DOHH2 (cell line): ENCODE measurements at regions not wholly inside any gene's neighbourhood (a gene's known extent, or its start where the extent isn't known, plus 50 kb on each side); places are given as distances from the start of the nearest gene placed in this dataset.

Source experiments
- H3F3A ChIP-seq: fragments of 200-600 bp; sonication (generic), shearing (Covaris generic); 2 replicates; pipeline ENCODE4 v1.6.0; 2016; ENCODE audit warnings: antibody characterized with exemption, mild to moderate bottlenecking; ENCODE audit not compliant: control insufficient read depth, insufficient read depth
- H3K27ac ChIP-seq: fragments of 200-600 bp; sonication (generic); 2 replicates; pipeline ENCODE4 v1.5.1; 2014; ENCODE audit warnings: low read depth, mild to moderate bottlenecking, low read length, moderate library complexity
- H3K27me3 ChIP-seq: fragments of 200-600 bp; sonication (generic); 2 replicates; pipeline ENCODE4 v1.6.1; 2014; ENCODE audit warnings: mild to moderate bottlenecking, low read length, mixed read lengths; ENCODE audit not compliant: control insufficient read depth
- H3K36me3 ChIP-seq: fragments of 200-600 bp; sonication (generic); 2 replicates; pipeline ENCODE4 v1.6.1; 2014; ENCODE audit warnings: mild to moderate bottlenecking, low read length, moderate library complexity, mixed read lengths; ENCODE audit not compliant: control insufficient read depth
- H3K4me1 ChIP-seq: fragments of 200-600 bp; sonication (generic); 2 replicates; pipeline ENCODE4 v1.6.1; 2014; ENCODE audit warnings: mild to moderate bottlenecking, low read length, mixed read lengths; ENCODE audit not compliant: control insufficient read depth
- H3K4me2 ChIP-seq: fragments of 200-600 bp; sonication (generic); 2 replicates; pipeline ENCODE4 v1.6.0; 2014; ENCODE audit warnings: mild to moderate bottlenecking, low read length, moderate library complexity
- H3K4me3 ChIP-seq: fragments of 200-600 bp; sonication (generic); 2 replicates; pipeline ENCODE4 v1.5.1; 2014; ENCODE audit warnings: mild to moderate bottlenecking, low read length, mixed read lengths
- H3K79me2 ChIP-seq: fragments of 200-600 bp; sonication (generic); 2 replicates; pipeline ENCODE4 v1.6.1; 2014; ENCODE audit warnings: mild to moderate bottlenecking, low read length, mixed read lengths; ENCODE audit not compliant: control insufficient read depth
- H3K9me2 ChIP-seq: fragments of 200-600 bp; sonication (generic); replicated peaks from 2 replicates; pipeline ENCODE4 v1.6.1; 2014; ENCODE audit warnings: mild to moderate bottlenecking, low read length, mixed read lengths; ENCODE audit not compliant: control insufficient read depth
- H3K9me3 ChIP-seq: fragments of 200-600 bp; sonication (generic); 2 replicates; pipeline ENCODE4 v1.6.1; 2014; ENCODE audit warnings: antibody characterized with exemption, low read length, mixed read lengths; ENCODE audit not compliant: control insufficient read depth, insufficient read depth
- H4K20me1 ChIP-seq: fragments of 200-600 bp; sonication (generic); 2 replicates; pipeline ENCODE4 v1.6.0; 2014; ENCODE audit warnings: low read depth, mild to moderate bottlenecking, antibody characterized with exemption, low read length, moderate library complexity; ENCODE audit not compliant: control insufficient read depth, insufficient read depth
- CTCF ChIP-seq: fragments of 200-600 bp; sonication (generic); IDR thresholded peaks from one replicate; pipeline ENCODE4 v1.5.1; 2014; ENCODE audit warnings: antibody characterized with exemption, mild to moderate bottlenecking, low read depth, low read length; ENCODE audit not compliant: poor library complexity, severe bottlenecking
- EZH2phosphoT487 ChIP-seq: fragments of 200-600 bp; sonication (generic); IDR thresholded peaks from 2 replicates; pipeline ENCODE4 v1.6.1; 2017; ENCODE audit warnings: borderline replicate concordance, mild to moderate bottlenecking, antibody characterized with exemption, low read length, moderate library complexity, mixed read lengths

DNA sequence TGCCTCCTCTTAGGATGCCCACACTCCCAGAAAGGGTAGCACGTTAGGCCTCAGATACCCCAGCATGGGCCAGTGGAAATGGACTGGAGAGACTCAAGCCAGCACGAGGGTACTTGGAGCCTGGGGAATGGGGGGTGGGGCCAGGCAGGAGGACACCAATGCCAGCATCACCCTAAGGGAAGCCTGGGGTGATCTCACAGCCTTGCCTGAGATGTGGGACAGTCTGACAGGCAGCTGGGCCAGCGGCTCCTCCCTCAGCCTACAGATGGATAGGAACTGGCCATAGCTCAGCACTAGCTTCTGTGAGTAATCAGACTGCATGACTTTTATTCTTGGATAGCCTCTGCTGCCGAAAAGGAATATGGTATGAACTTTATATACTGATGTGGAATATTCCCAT, 59.6 kb upstream of the MRPS22 start:
- Histone ChIP-seq H3K27me3 (no peaks in the 10 kb centered on the region), H3K4me3 (no peak overlapping the region), H3F3A (no peaks in the 10 kb centered on the region), H3K9me3 (no peaks in the 10 kb centered on the region), H4K20me1 (no peaks in the 10 kb centered on the region), H3K36me3 (no peaks in the 10 kb centered on the region), H3K4me2 (no peak overlapping the region), H3K9me2 (no peaks in the 10 kb centered on the region), H3K4me1 (no peaks in the 10 kb centered on the region), H3K27ac (no peak overlapping the region), H3K79me2 (no peaks in the 10 kb centered on the region)
- no peak for TF ChIP-seq CTCF
- TF ChIP-seq EZH2phosphoT487: no peak

GRCh38 chr3:139285691-139286090, 58.1 kb upstream of the MRPS22 start:
- H4K20me1 ChIP-seq: no peaks in the 10 kb centered on the region
- no peaks in the 10 kb centered on the region for H3K9me3 ChIP-seq
- no peak for TF ChIP-seq CTCF
- no peak for TF ChIP-seq EZH2phosphoT487
- no peak overlapping the region for H3K4me2 ChIP-seq
- H3K4me1 ChIP-seq: no peaks in the 10 kb centered on the region
- H3K4me3 ChIP-seq: no peak overlapping the region
- no peaks in the 10 kb centered on the region for H3K79me2 ChIP-seq
- H3K36me3 ChIP-seq: no peaks in the 10 kb centered on the region
- no peak overlapping the region for H3K27ac ChIP-seq
- no peaks in the 10 kb centered on the region for H3K27me3 ChIP-seq
- no peaks in the 10 kb centered on the region for H3F3A ChIP-seq
- no peaks in the 10 kb centered on the region for H3K9me2 ChIP-seq

DNA sequence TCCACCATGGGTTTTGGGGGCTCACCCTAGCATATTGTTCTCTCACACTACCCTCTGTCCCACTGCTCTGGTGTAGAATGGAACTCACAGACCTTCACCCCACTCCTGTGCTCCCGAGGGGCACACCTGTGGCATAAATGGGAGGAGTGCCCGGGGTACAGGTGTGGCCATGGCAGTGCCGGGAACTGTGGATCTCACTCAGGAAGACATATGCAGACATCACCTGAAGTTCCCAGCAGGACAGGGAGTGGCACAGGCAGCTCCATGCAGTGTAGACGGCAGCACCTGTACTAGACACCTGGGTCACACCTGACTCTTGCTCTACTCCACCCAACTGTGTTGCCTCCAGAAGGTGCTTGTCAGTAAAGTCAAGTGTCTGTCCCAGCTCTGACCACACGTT, 57.6 kb upstream of the MRPS22 start:
- no peaks in the 10 kb centered on the region for H3F3A ChIP-seq
- H3K27ac ChIP-seq: no peak overlapping the region
- no peaks in the 10 kb centered on the region for H3K9me3 ChIP-seq
- TF ChIP-seq CTCF (no peak), EZH2phosphoT487 (no peak)
- no peaks in the 10 kb centered on the region for H3K4me1 ChIP-seq
- H4K20me1 ChIP-seq: no peaks in the 10 kb centered on the region
- no peaks in the 10 kb centered on the region for H3K9me2 ChIP-seq
- H3K79me2 ChIP-seq: no peaks in the 10 kb centered on the region
- H3K36me3 ChIP-seq: no peaks in the 10 kb centered on the region
- H3K4me2 ChIP-seq: no peak overlapping the region
- H3K4me3 ChIP-seq: no peak overlapping the region
- no peaks in the 10 kb centered on the region for H3K27me3 ChIP-seq

GRCh38 chr3:139286825-139287224, 57.0 kb upstream of the MRPS22 start:
- H3K9me2 ChIP-seq: no peaks in the 10 kb centered on the region

More at GRCh38 chr3:139286825-139287224, 57.0 kb upstream of the MRPS22 start:
- Histone ChIP-seq H4K20me1 (no peaks in the 10 kb centered on the region), H3K36me3 (no peaks in the 10 kb centered on the region), H3K4me3 (no peak overlapping the region), H3K79me2 (no peaks in the 10 kb centered on the region), H3F3A (no peaks in the 10 kb centered on the region), H3K4me2 (no peak overlapping the region), H3K9me3 (no peaks in the 10 kb centered on the region), H3K27me3 (no peaks in the 10 kb centered on the region), H3K4me1 (no peaks in the 10 kb centered on the region), H3K27ac (no peak overlapping the region)
- TF ChIP-seq EZH2phosphoT487: no peak
- TF ChIP-seq CTCF: no peak
